ENCODE measurements at regions not wholly inside any gene's neighbourhood (a gene's known extent, or its start where the extent isn't known, plus 50 kb on each side); places are given as distances from the start of the nearest gene placed in this dataset.
"Not testable (repeated sequence)": the region's sequence is repeated elsewhere in the genome, so short reads cannot be mapped to it uniquely, and the experiment has no call there.

DNA sequence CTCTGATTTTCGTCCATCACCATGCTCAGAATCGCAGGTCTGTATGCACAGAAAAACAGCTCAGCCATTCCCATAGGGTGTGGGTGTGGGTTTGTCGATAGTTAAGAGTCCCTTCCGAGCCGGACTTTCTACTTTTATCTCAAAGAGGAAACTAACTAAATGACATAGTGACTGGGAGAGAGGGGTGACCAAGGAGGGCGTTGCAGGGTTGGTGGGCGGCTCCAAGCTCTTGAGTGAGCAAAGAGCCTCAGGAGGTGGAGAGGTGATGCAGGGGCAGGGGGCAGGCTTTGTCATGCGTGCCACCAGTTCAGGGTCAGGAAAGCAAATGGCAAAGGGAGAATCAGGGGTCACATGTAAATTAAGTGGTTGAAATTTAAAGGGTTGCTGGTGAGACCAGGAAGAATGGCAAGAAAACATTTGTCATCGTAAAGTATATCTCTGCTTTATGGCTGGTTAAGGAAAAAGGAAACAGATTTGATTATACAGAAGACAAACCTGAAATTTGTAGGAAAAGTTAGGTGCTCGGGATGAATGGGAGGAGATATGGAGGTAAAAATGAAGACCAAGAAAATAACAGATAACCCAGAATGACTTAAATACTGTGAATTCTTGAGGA is 249.0 kb downstream of the SETD4 start:
- no peak for ATAC-seq
- H3K27ac ChIP-seq = no peak overlapping the region

DNA sequence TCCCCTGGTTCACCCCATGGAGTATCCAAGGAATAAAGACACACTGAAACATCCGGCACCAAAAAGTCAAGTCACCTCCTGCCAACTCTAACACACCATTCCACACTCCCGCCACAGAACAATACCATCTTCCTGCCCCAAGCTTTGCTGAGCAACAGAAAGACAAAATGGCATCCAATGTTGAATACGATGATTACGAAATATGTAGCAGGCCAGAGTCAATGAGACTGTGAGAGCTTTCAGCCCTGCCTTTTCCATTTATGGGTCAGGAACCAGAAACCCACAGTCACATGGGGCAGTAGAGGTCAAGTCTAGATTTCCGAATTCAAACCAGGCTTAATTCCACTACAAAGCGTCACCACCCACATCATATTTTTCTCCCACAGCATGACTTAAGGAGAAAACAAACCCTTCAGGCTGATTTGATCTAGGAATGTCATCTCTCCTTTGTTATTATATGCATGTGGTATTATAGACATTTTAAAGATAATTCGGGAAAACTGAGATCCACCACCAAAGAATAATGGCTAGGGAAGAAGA is 249.8 kb downstream of the SETD4 start:
- Histone ChIP-seq H3K9me3 (peaks cover 0 to 4% (median 0%) of the 10 kb centered on the region in 4 donors), H3K4me1 (no peaks in the 10 kb centered on the region), H3K27me3 (no peaks in the 10 kb centered on the region), H3K4me3 (no peak overlapping the region), H3K36me3 (no peaks in the 10 kb centered on the region), H3K27ac (no peak overlapping the region)
- no peak for ATAC-seq
- intact Hi-C loops (cut with DNase I) = no loop called here
- TF ChIP-seq POLR2A (IDR thresholded peaks at IDR 0.05) = no peak
- TF ChIP-seq, protein P1, sequence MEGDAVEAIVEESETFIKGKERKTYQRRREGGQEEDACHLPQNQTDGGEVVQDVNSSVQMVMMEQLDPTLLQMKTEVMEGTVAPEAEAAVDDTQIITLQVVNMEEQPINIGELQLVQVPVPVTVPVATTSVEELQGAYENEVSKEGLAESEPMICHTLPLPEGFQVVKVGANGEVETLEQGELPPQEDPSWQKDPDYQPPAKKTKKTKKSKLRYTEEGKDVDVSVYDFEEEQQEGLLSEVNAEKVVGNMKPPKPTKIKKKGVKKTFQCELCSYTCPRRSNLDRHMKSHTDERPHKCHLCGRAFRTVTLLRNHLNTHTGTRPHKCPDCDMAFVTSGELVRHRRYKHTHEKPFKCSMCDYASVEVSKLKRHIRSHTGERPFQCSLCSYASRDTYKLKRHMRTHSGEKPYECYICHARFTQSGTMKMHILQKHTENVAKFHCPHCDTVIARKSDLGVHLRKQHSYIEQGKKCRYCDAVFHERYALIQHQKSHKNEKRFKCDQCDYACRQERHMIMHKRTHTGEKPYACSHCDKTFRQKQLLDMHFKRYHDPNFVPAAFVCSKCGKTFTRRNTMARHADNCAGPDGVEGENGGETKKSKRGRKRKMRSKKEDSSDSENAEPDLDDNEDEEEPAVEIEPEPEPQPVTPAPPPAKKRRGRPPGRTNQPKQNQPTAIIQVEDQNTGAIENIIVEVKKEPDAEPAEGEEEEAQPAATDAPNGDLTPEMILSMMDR (IDR thresholded peaks at IDR 0.05) = no peak
- 79% methylated on average over 7 of the region's 7 CpGs for WGBS (ENCODE audit: insufficient coverage, low coverage, low lambda C conversion rate, missing lambda C conversion rate)
- no peak for DNase-seq

More for the DNA sequence above, 249.0 kb downstream of the SETD4 start:
- Histone ChIP-seq H3K4me1 (no peaks in the 10 kb centered on the region), H3K27me3 (no peaks in the 10 kb centered on the region), H3K36me3 (no peaks in the 10 kb centered on the region), H3K9me3 (peaks cover 0 to 4% (median 0%) of the 10 kb centered on the region in 4 donors), H3K4me3 (no peak overlapping the region)
- no peak for TF ChIP-seq POLR2A (IDR thresholded peaks at IDR 0.05)
- TF ChIP-seq, protein P1 (IDR thresholded peaks at IDR 0.05) = no peak
- DNase-seq = no peak
- WGBS (ENCODE audit: insufficient coverage, low coverage, low lambda C conversion rate, missing lambda C conversion rate) = 78% methylated on average over 8 of the region's 10 CpGs
- intact Hi-C loops (cut with DNase I) = no loop called here

DNA sequence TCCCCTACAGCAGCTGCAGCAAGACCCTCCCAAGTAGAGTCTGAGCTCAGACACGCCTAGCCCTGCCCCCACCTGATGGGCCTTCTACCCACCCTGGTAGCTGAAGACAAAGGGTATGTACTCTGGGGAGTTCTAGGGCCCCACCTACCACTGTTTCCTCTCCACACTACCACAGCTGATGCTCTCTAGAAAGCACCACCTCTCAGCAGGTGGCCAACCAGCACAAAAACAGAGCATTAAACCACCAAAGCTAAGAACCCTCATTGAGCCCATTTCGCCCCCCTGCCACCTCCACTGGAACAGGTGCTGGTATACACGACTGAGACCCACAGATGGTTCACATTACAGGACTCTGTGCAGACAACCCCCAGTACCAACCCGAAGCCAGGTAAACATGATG is 258.9 kb downstream of the SETD4 start:
- no peaks in the 10 kb centered on the region for H3K36me3 ChIP-seq
- WGBS (ENCODE audit: insufficient coverage, low coverage, low lambda C conversion rate, missing lambda C conversion rate) = 57% methylated on average over 4 of the region's 4 CpGs
- TF ChIP-seq, protein P1 (IDR thresholded peaks at IDR 0.05) = no peak
- no peak for TF ChIP-seq POLR2A (IDR thresholded peaks at IDR 0.05)
- H3K4me1 ChIP-seq = no peaks in the 10 kb centered on the region
- H3K27ac ChIP-seq = no peak overlapping the region
- no peak for DNase-seq
- H3K27me3 ChIP-seq = no peaks in the 10 kb centered on the region
- H3K9me3 ChIP-seq = no peaks in the 10 kb centered on the region
- ATAC-seq = no peak
- intact Hi-C loops (cut with DNase I) = no loop called here
- H3K4me3 ChIP-seq = no peak overlapping the region

DNA sequence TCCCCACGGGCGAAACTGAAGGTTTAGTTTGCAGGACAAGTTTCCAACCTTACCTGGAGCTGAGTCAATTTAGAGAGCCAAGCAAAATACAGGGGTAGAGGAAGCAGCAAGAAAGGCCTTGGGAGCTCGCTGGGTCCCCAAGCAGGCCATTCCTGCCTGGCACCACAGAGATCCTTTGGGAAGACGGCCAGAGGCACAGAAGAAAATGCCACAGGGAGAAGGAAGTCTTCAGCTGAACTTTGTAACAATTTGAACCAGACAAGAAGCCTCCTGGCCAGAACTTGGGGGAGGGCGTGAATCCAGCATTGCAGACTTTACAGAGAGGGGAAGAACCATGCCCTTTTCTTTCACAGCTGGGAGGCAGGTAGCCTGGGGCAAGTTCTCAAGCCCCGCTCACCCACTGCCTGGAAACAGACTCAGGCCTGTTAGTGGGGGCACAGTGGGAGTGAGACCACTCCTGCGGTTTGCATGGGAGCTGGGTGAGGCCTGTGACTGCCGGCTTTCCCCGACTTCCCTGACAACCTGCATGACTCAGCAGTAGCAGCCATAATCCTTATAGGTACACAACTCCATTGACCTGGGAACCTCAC is 259.4 kb downstream of the SETD4 start:
- H3K27me3 ChIP-seq; H3K9me3 ChIP-seq; H3K4me1 ChIP-seq; intact Hi-C loops (cut with DNase I); DNase-seq; H3K4me3 ChIP-seq; ATAC-seq; H3K27ac ChIP-seq; H3K36me3 ChIP-seq: not testable (repeated sequence)
- 89% methylated on average over 5 of the region's 9 CpGs for WGBS (ENCODE audit: insufficient coverage, low coverage, low lambda C conversion rate, missing lambda C conversion rate)

DNA sequence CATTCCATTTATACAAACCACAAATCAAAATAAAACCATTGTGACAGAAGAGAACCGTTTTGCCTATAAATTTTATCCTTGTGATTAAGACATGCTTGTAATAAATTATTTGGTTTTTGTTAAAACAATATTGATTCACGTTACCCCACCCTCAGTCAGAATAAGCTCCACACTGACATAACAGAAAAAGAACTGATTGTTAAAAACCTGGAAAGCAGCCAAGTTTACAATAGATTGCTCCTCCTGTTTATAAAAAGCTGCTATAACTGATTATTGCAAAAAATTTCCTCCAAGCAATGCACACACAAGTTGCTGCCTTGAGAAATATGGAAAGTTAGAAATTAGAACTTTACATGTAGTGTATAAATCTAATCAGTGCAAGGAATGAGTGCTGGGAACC is 263.5 kb downstream of the SETD4 start:
- Histone ChIP-seq H3K27ac (no peak overlapping the region), H3K4me1 (peaks cover 0 to 3% (median 0%) of the 10 kb centered on the region in 4 donors), H3K36me3 (no peaks in the 10 kb centered on the region), H3K4me3 (no peak overlapping the region), H3K9me3 (no peaks in the 10 kb centered on the region), H3K27me3 (no peaks in the 10 kb centered on the region)
- ATAC-seq = no peak
- intact Hi-C loops (cut with DNase I) = no loop called here
- WGBS (ENCODE audit: insufficient coverage, low coverage, low lambda C conversion rate, missing lambda C conversion rate) = 18% methylated on average over 2 of the region's 2 CpGs
- no peak for DNase-seq
- TF ChIP-seq, protein P1 (IDR thresholded peaks at IDR 0.05) = no peak

DNA sequence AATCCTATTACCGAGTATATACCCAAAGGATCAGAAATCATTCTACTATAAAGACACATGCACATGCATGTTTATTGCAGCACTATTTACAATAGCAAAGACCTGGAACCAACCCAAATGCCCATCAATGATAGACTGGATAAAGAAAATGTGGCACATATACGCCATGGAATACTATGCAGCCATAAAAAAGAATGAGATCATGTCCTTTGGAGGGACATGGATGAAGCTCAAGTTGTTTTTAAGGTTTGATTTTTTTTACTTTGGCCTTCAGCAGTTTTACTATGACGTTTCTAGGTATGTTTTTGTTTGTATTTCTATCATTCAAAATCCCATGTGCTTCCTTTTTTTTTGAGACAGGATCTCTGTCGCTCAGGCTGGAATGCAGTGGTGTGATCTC is 265.8 kb downstream of the SETD4 start:
- H3K9me3 ChIP-seq; H3K36me3 ChIP-seq; ATAC-seq; H3K4me1 ChIP-seq; intact Hi-C loops (cut with DNase I); H3K27ac ChIP-seq; DNase-seq; H3K27me3 ChIP-seq; H3K4me3 ChIP-seq: not testable (repeated sequence)
- 82% methylated on average over 4 of the region's 4 CpGs for WGBS (ENCODE audit: insufficient coverage, low coverage, low lambda C conversion rate, missing lambda C conversion rate)
